Common myeloid progenitor, CD34-positive (primary cell): ENCODE measurements at regions not wholly inside any gene's neighbourhood (a gene's known extent, or its start where the extent isn't known, plus 50 kb on each side); places are given as distances from the start of the nearest gene placed in this dataset.

ENCODE experiments used
- CTCF ChIA-PET: fragments of 350-600 bp; sonication (Branson Sonifier 250); formaldehyde crosslinking; loops from one replicate; lab custom pipeline; 2021; ENCODE audit warnings: antibody characterized with exemption; lab: Charles Lee
- POLR2A ChIA-PET: fragments of 350-600 bp; sonication (Branson Sonifier 250); formaldehyde crosslinking; loops from one replicate; lab custom pipeline; 2021; ENCODE audit warnings: antibody characterized with exemption; lab: Charles Lee
- DNase-seq, 3 donors: peaks; one replicate each; pipeline versions ENCODE4 v3.0.0 to v3.0.0-alpha.2; 2013
- H3K27ac ChIP-seq, 2 experiments: 1 replicate in 1 of 2; 2 replicates in 1 of 2; pipeline ENCODE4 v1.7.0; 2013; ENCODE audit warnings: inconsistent platforms in 2 of 2, low read length in 2 of 2, mild to moderate bottlenecking in 2 of 2, low read depth in 1 of 2, moderate library complexity in 1 of 2; ENCODE audit not compliant: severe bottlenecking in 2 of 2, insufficient read depth in 1 of 2, poor library complexity in 1 of 2
- H3K27me3 ChIP-seq, 5 experiments: replicated peaks in 2 of 5; 1 replicate in 3 of 5; 2 replicates in 2 of 5; pipeline versions ENCODE4 v1.6.1 to v1.7.0; 2013; ENCODE audit warnings: low read length in 4 of 5, mild to moderate bottlenecking in 2 of 5, moderate library complexity in 2 of 5, inconsistent platforms in 1 of 5; ENCODE audit not compliant: insufficient read depth in 5 of 5, control insufficient read depth in 4 of 5
- H3K36me3 ChIP-seq, 4 experiments: 1 replicate in 2 of 4; 2 replicates in 2 of 4; pipeline versions ENCODE4 v1.6.1 to v1.7.0; 2013; ENCODE audit warnings: low read length in 3 of 4, control low read depth in 1 of 4, mild to moderate bottlenecking in 1 of 4; ENCODE audit not compliant: control insufficient read depth in 4 of 4, insufficient read depth in 4 of 4
- H3K4me1 ChIP-seq, 4 experiments: 1 replicate in 3 of 4; 2 replicates in 1 of 4; pipeline versions ENCODE4 v1.6.1 to v1.7.1; 2013; ENCODE audit warnings: low read length in 3 of 4, mild to moderate bottlenecking in 3 of 4, control low read depth in 1 of 4, inconsistent platforms in 1 of 4, moderate library complexity in 1 of 4; ENCODE audit not compliant: control insufficient read depth in 4 of 4, insufficient read depth in 4 of 4; ENCODE audit errors: control extremely low read depth in 1 of 4
- H3K4me3 ChIP-seq, 7 experiments: 1 replicate in 4 of 7; 2 replicates in 3 of 7; pipeline versions ENCODE4 v1.5.1 to v1.7.0; 2013; ENCODE audit warnings: mild to moderate bottlenecking in 7 of 7, low read length in 6 of 7, moderate library complexity in 6 of 7, inconsistent platforms in 2 of 7, low read depth in 2 of 7, control low read depth in 1 of 7; ENCODE audit not compliant: insufficient read depth in 4 of 7, control insufficient read depth in 1 of 7; ENCODE audit errors: extremely low read depth in 1 of 7
- H3K9me3 ChIP-seq, 5 experiments: 1 replicate in 4 of 5; 2 replicates in 1 of 5; pipeline versions ENCODE4 v1.6.1 to v1.7.1; 2013; ENCODE audit warnings: low read length in 4 of 5, mild to moderate bottlenecking in 2 of 5, inconsistent platforms in 1 of 5, low read depth in 1 of 5, moderate library complexity in 1 of 5; ENCODE audit not compliant: control insufficient read depth in 4 of 5, insufficient read depth in 2 of 5; ENCODE audit errors: control extremely low read depth in 1 of 5
- WGBS: methylation state at CpG from one replicate; pipeline ENCODE4 v1.1.5; 2013; ENCODE audit not compliant: insufficient coverage; 5-methylcytosine and 5-hydroxymethylcytosine counted together

- Histone ChIP-seq H3K4me3 (no peak overlapping the region), H3K9me3 (no peaks in the 10 kb centered on the region), H3K27ac (no peak overlapping the region), H3K4me1 (no peaks in the 10 kb centered on the region), H3K36me3 (no peaks in the 10 kb centered on the region), H3K27me3 (no peaks in the 10 kb centered on the region)
- 96% methylated on average over 6 of the region's 7 CpGs for WGBS
- POLR2A ChIA-PET: no interaction called here
- CTCF ChIA-PET: no interaction called here
- DNase-seq: no peak
Measured at GRCh38 chr6:150745896-150746295, 119.6 kb upstream of the MTHFD1L start.

DNA sequence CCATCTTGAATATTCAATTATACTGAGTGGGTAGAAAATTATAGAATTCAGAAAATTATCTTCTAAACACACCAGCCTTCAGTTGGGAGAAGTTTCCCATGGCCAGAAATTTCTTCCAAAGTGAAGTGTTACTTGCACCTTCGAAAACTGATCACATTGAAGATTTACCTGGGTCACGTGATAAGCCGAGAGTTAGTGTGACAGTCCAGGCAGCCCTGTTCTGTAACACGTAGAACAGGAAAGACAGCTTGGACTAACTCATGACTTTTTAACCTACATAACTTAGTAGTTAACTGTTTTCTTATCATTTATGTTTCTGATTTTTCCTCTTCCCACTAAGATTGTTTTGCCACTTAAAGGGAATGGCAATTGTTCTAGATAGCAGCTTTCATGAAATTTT, 118.3 kb upstream of the MTHFD1L start:
- CTCF ChIA-PET: interaction anchor here (1.5 kb wide), 2 partner anchors 8 to 329 kb away, joined by 3 to 6 read pairs; no protein-coding TSS in a partner anchor

DNA sequence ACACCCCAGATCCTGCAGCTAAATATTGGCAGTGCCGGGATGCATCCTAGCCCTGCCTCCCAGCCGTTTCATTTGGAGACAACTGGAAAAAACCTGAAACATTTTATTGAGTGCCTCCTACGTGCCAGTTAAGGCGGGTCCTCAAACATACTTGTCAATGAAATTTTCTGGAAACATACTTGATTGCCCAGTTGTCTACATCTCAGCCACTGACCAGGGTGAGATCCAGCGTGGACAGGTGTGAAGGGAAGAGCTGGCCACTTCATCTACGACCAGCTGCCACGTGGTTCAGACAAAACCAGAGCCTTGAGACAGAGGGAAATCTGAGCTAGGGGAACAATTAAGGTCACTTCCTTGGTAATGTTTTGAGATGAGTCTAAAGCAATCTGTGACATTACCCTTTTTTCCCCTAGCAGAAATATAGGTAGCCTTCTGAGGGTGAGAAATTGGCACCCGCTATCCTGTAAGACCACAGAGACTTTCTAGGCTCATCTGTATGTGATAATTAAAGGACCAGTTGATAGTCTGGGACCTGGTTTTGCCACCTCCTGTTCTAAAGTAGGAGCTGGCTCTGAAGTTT, 116.3 kb upstream of the MTHFD1L start:
- H3K27ac ChIP-seq: no peak overlapping the region
- no peaks in the 10 kb centered on the region for H3K36me3 ChIP-seq
- no peak overlapping the region for H3K4me3 ChIP-seq
- ChIA-PET CTCF (no interaction called here), POLR2A (interaction anchor here (0.6 kb wide), 1 partner anchor 99 kb away, joined by 9 read pairs; no protein-coding TSS in a partner anchor)
- no peaks in the 10 kb centered on the region for H3K4me1 ChIP-seq
- no peaks in the 10 kb centered on the region for H3K27me3 ChIP-seq
- no peaks in the 10 kb centered on the region for H3K9me3 ChIP-seq
- WGBS: 99% methylated on average over 7 of the region's 8 CpGs
- no peak for DNase-seq

More for the DNA sequence above, 118.3 kb upstream of the MTHFD1L start:
- no peak overlapping the region for H3K27ac ChIP-seq
- no peaks in the 10 kb centered on the region for H3K4me1 ChIP-seq
- no peaks in the 10 kb centered on the region for H3K9me3 ChIP-seq
- 100% methylated on average over 4 of the region's 4 CpGs for WGBS
- no peaks in the 10 kb centered on the region for H3K36me3 ChIP-seq
- no peak overlapping the region for H3K4me3 ChIP-seq
- POLR2A ChIA-PET: no interaction called here
- no peaks in the 10 kb centered on the region for H3K27me3 ChIP-seq
- no peak for DNase-seq

GRCh38 chr6:150751296-150751695, 114.2 kb upstream of the MTHFD1L start:
- WGBS: 100% methylated on average over 1 of the region's 3 CpGs
- no peaks in the 10 kb centered on the region for H3K4me1 ChIP-seq
- no peak overlapping the region for H3K4me3 ChIP-seq
- no peak overlapping the region for H3K27ac ChIP-seq
- H3K9me3 ChIP-seq: no peaks in the 10 kb centered on the region
- CTCF ChIA-PET: interaction anchor here (1.0 kb wide), 1 partner anchor 333 kb away, joined by 3 read pairs; no protein-coding TSS in a partner anchor
- H3K36me3 ChIP-seq: no peaks in the 10 kb centered on the region
- DNase-seq: no peak
- POLR2A ChIA-PET: no interaction called here
- no peaks in the 10 kb centered on the region for H3K27me3 ChIP-seq

DNA sequence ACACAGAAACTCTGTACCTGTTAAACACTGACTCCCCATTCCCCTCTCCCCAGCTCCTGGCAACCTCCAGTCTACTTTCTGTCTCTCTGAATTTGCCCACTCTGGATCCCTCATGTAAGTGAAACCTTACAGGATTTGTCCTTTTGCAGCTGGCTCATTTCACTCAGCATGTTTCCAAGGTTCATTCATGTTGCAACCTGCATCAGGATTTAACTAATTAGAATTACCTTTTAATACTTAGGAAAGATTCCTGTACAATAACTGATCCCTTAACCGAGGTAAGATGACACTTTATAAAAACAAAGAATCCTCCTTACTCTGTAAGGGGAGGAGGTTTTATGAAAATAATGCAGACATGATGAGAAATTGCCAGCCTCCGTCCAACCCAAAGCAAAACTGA, 113.1 kb upstream of the MTHFD1L start:
- CTCF ChIA-PET: no interaction called here
- WGBS: 100% methylated on average over 1 of the region's 2 CpGs
- POLR2A ChIA-PET: no interaction called here

DNA sequence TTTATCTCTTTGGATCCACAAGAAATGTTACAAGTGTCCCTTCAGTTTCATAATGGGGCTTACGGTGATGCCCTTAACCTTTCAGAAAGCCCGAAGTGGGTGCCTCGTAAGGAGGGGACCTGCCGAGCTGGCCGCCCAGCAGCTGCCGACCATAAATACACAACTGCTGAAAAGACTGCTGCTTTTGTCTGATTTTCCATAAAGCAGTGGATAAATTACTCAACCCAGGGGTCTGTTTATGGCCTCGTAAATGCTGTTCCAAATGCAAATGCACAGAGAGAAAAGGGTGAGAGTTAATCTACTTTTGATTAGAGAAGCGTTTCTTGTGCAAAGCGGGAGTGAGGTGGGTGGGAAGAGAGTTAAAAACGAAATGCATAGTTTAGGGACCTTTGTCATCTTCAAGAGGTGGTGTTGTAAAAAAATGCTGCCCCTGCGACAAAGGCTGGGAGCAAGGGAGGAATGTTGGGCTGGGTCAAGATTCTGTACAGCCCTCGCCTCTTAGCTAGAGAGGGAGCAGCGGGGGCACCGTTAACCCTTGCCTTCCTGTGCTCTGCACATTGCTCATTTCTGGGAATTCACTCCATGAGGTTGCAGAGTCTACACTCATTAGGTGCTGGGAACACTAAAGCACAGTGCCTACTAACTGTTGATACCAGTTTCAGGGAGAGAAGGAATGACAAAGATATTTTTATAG, 112.0 kb upstream of the MTHFD1L start:
- no peak for DNase-seq
- WGBS: 93% methylated on average over 12 of the region's 14 CpGs
- CTCF ChIA-PET: no interaction called here
- no peak overlapping the region for H3K4me3 ChIP-seq
- POLR2A ChIA-PET: no interaction called here
- H3K36me3 ChIP-seq: no peaks in the 10 kb centered on the region
- H3K4me1 ChIP-seq: no peaks in the 10 kb centered on the region
- no peaks in the 10 kb centered on the region for H3K9me3 ChIP-seq
- no peak overlapping the region for H3K27ac ChIP-seq
- H3K27me3 ChIP-seq: no peaks in the 10 kb centered on the region

More for the DNA sequence above, 113.1 kb upstream of the MTHFD1L start:
- no peaks in the 10 kb centered on the region for H3K36me3 ChIP-seq
- H3K4me3 ChIP-seq: no peak overlapping the region
- H3K9me3 ChIP-seq: no peaks in the 10 kb centered on the region
- no peaks in the 10 kb centered on the region for H3K4me1 ChIP-seq
- DNase-seq: no peak
- H3K27me3 ChIP-seq: no peaks in the 10 kb centered on the region
- H3K27ac ChIP-seq: no peak overlapping the region

DNA sequence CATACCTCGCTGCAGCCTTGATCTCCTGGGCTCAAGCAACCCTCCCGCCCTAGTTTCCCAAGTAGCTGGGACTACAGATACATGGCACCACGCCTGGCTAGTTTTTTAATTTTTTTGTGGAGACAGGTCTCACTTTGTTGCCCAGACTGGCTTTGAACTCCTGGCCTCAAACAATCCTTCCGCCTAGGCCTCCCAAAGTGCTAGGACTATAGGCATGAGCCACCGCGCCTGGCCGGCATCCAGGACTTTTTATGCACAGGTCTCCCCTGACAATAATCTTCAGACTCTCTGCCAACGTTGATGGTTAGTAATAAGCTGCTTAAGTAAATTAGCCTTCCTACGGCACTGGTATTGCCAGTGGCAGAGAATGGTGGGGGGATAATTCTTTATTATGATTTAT, 110.5 kb upstream of the MTHFD1L start:
- no peaks in the 10 kb centered on the region for H3K27me3 ChIP-seq
- H3K27ac ChIP-seq: no peak overlapping the region
- no peak for DNase-seq
- H3K36me3 ChIP-seq: no peaks in the 10 kb centered on the region
- ChIA-PET POLR2A (no interaction called here), CTCF (interaction anchor here (1.1 kb wide), 1 partner anchor 11 kb away, joined by 3 read pairs; no protein-coding TSS in a partner anchor)
- no peak overlapping the region for H3K4me3 ChIP-seq
- no peaks in the 10 kb centered on the region for H3K4me1 ChIP-seq
- no peaks in the 10 kb centered on the region for H3K9me3 ChIP-seq
- WGBS: 95% methylated on average over 6 of the region's 9 CpGs
